Posterior cingulate gyrus (tissue), 11 donors: ENCODE measurements at regions not wholly inside any gene's neighbourhood (a gene's known extent, or its start where the extent isn't known, plus 50 kb on each side); places are given as distances from the start of the nearest gene placed in this dataset.

ENCODE experiments used
- DNase-seq, 10 donors: peaks; one replicate each; pipeline versions ENCODE4 v3.0.0 to v3.0.0-alpha.2; 2020 to 2021; ENCODE audit warnings: mixed read lengths in 3 of 10
- intact Hi-C: fragments of 100-400 bp; cut with DNase I; formaldehyde crosslinking; loops from one replicate; pipeline ENCODE4 v1.15.1; 2023

DNA sequence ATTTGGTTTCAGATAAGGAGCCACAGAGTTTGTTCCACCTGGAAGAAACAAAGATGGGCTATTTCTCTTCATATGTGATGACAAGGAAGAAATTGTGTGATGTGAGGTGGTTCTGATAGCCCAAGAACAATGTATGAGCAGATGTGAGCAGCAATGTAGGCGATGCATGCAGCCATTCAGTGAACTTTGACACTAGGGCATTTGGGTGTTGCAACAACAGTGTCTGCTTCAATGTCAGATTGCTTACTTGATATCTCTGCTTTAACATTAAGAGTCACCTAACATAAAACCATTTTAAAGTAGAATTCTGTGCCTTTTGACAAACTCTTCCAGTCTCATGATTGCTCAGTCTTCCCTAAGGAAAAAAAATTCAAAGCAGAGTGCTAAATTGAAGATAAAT is 865.4 kb downstream of the SLITRK6 start:
- DNase-seq = no peak
- intact Hi-C loops = no loop called here

DNA sequence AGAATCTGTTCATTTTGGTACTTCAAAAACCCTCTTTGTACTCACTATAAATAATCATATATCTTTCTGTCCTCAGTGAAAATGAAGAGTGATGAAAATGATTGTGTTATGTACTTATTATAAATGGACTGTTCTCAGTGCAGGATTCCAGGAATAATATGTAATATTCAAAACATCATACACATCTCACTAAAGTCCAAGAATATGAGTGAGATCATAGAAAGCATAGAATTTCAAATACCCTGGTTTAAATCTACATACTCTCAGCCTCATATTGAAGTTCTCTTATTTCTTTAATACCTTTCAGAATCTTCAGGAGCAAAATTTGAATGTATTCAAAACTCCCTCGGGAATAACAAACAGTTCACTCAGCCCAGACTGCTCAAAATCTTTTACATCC is 868.0 kb downstream of the SLITRK6 start:
- DNase-seq = no peak
- intact Hi-C loops = no loop called here

DNA sequence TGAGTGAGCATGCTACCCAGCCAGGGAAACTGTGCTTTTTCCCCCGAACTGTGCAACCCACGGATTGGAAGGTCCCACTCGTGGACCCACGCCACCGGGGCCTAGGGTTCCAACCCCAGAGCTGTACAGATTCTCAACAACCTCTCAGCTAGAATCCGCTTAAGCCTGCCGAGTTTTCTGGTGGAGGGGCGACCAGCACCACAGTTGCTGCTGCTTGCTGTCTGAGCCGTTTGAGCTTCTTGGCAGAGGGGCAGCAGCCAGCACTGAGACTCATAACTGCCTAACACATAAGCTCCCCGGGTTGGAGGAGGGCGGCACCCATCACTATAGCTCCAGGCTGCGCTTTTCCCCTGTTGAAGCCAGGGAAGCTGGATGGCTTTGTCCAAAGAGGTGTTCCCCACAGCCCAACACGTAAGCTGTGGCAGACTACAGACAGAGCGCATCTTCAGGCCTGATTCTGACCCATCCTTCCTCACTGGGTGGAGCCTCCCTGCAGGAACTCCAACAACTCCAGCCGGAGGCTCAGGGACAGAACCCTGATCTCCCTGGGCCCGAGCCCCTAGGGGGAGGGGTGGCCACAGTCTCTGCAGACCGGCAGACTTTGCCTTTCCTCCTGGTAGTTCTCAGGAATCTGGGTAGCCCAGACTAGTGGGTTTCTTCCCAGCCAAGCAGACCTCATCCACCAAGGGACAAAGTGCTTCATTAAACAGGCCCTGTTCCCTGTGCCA is 871.6 kb downstream of the SLITRK6 start:
- peak in 1 of 10 donors; percentile 60 for DNase-seq
- intact Hi-C loops = no loop called here

DNA sequence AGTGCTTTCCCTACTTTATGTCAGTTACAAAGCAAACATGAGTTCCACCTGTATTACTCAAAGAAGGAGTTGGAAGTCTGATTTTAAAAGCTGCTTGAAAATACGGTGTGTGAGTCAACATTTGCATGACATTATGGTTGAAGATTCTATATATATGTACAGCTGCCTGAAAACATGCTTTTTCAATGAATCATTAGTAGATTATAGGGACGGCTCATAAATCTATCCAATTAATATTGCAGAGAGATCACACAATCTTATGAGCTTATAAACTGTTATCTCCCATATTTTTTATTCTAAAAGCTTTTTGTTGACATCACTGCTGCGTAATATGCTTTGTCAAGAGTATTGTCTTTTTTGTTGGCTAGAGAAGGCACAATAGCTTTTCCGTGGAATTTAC is 873.8 kb downstream of the SLITRK6 start:
- intact Hi-C loops = no loop called here
- DNase-seq = no peak

DNA sequence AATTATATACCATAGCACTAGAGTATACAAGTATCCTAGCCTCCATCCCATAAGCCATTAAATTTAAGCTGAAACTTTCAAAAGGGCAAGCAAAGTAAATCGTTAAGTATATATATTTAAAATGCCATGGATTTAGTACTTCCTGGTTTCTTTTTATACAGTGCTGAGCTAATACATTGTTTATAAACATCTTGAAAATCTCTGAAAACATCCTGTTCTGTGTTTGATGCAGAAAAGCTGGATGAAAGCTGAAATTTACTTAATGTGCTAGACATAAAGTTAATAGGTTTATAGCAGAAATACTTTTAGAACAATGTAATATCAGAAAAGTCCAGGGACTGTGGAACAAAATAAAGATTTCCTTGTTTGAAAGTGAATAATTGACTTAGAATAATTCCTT is 875.4 kb downstream of the SLITRK6 start:
- no peak for DNase-seq

DNA sequence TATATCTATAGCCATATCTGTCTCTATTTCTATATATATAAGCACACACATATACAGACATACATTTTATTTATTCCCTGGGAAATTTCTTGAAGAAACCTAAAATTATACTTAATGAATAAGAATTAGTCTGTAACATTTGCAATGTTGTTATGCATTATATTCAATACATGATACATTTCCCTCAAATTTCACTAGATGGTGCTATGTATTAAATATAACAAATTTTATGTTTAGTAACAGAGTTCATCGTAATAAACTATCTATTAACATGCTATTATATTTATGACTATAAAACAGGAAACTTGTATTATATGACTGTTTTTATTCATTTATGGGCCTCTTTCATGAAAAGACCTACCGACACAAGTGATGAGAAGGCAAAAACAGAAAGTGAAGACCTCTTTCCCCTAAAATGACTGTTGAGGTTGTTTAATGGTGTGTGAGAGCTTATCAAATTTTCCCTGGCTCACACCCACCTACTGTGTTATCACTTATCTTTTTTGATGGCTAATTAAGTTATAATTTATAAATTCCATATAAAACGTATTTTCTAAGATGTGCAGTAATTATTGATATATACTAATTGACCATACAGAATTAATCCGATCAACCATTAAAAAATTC is 881.9 kb downstream of the SLITRK6 start:
- intact Hi-C loops = loop anchor here (1.0 kb wide), 1 partner anchor 889 kb away; no protein-coding TSS in a partner anchor
- no peak for DNase-seq

More for the DNA sequence above, 875.4 kb downstream of the SLITRK6 start:
- intact Hi-C loops = no loop called here

DNA sequence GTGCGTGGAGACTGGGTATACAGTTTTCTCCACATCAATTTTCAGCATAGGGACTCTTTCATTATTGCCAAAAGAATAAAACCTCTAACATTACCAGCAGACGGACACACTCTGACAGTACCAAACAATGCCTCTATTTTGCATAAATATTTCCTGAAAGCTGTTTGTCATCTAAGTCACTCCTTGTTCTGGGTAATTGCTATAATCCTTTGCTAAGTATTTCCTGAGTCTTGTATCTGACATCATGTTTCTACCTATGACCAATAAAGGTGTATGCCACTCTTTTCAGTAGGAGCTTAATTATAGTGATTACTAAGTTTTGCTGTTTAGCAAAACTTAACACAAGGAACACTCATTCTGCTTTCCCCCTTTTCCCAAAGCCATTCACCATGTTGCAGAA is 886.5 kb downstream of the SLITRK6 start:
- DNase-seq = no peak
- intact Hi-C loops = no loop called here

DNA sequence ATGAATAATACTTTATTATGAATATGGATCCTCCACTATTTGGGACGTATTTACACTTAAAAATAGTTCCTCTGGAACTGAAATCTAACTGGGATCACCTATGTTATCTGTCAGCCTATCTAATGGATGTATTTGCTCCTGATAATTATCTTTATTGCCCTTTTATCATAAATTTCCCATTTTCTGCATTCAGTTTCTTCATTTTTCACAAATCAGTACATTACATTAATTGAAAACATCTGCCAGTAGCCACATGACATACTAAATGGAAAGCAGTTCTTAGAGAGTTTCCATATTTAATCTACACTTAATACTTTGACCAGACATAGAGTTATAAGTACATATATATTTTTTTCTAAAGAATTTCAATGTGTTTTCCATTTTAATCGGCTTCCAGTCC is 888.8 kb downstream of the SLITRK6 start:
- intact Hi-C loops = no loop called here
- no peak for DNase-seq

DNA sequence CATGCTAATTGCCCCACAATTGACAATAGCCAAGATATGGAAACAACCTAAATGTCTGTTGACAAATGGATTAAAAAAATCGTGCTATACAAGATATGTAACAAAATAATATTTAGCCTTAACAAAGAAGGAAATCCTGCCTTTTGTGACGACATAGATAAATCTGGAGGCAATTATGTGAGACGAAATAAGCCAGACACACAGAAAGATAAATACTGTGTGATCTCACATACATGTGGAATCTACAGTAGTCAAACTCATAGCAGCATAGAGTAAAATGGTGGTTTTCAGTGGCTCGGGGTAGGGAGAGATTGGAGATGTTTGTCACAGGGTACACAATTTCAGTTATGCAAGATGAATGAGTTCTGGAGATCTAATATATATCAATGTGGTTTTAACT is 895.8 kb downstream of the SLITRK6 start:
- intact Hi-C loops = no loop called here

DNA sequence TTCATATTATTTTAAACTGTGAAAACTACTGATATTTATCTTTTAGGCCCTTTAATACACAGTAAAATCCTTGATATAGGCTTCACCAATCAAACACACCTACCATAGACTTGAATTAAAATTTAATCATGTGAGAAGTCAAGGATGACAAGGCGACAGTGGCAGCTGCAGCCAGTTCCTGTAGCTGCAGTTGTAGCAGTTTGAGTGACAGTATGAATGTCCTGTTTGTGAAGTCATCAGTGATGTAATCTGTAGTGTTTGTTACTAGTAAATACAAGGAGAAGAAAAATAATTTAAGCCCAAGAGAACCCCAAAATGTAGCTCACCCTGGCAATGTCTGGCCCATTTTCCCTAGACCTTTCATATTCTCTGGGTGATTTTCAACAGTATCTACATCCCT is 897.0 kb downstream of the SLITRK6 start:
- intact Hi-C loops = no loop called here
- no peak for DNase-seq

More for the DNA sequence above, 895.8 kb downstream of the SLITRK6 start:
- no peak for DNase-seq

DNA sequence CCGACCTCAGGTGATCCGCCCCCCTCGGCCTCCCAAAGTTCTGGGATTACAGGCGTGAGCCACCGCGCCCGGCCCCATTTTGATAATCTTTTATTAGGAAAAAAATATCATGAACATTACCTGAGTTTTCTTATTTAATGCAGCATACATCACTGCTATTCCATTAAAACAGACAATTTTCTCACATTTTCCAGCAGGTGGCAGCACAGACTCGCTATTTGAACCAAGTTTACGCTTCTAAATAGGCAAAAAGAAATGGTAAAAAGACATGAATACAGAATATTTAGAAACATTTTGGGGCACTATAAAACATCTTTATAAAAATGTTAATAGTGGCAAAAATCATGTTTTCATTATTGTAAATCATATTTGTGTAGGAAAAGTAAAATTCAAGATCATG is 903.1 kb downstream of the SLITRK6 start:
- intact Hi-C loops = loop anchor here (1.0 kb wide), 1 partner anchor 910 kb away; no protein-coding TSS in a partner anchor

DNA sequence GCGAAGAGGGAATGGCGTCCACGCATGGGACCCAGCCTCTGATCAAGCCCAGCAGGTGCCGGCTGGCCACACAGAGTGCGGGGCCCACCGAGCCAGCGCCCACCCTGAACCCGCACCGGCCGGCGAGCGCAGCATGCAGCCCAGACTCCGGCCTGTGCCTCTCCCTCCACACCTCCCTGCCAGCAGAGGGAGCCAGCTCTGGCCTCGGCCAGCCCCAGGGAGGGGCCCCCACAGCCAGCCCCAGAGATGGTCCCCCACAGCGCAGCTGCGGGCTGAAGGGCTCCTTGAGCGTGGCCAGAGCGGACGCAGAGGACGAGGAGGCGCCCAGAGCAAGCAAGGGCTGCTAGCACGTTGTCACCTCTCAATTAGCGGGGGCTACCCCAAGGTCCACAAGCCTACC is 904.5 kb downstream of the SLITRK6 start:
- intact Hi-C loops = no loop called here
- peak in 2 of 10 donors; percentile 65 to 76 for DNase-seq

More for the DNA sequence above, 903.1 kb downstream of the SLITRK6 start:
- peak in 4 of 10 donors; percentile 39 to 50 (median 49) for DNase-seq

DNA sequence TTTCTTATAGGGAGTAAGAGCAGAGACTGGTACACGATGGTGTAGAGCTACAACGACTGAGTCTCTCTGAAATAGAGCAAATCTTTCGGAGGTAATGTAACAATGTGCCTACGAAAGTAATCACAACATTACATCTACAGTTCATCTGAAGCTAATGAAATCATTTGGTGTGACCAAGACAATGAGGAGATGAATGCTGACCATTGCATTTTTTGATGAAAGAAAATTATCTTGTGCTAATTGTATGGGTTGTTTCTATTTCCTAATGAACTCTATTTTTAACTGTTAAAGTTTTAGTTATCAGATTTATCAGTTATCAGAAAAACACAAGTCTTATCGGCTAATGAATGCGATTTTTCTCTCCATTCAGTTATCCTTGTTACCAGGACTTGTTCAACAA is 913.4 kb downstream of the SLITRK6 start:
- intact Hi-C loops = no loop called here
- DNase-seq = no peak

DNA sequence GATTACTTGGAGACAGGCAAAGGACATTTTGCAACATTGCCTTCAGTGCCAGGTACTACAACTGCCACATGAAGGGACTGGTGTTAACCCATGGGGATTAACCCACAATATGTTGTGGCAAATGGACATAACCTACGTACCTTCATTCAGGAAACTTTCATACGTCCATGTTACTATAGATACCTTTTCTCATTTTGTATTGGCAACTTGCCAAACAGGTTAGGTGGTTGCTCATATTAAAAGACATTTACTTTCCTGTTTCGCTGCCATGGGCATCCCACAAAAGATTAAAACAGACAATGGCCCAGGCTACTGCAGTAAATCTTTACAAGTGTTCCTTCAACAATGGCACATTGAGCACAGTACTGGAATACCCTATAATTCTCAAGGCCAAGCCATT is 925.3 kb downstream of the SLITRK6 start:
- intact Hi-C loops = no loop called here
- DNase-seq = no peak

DNA sequence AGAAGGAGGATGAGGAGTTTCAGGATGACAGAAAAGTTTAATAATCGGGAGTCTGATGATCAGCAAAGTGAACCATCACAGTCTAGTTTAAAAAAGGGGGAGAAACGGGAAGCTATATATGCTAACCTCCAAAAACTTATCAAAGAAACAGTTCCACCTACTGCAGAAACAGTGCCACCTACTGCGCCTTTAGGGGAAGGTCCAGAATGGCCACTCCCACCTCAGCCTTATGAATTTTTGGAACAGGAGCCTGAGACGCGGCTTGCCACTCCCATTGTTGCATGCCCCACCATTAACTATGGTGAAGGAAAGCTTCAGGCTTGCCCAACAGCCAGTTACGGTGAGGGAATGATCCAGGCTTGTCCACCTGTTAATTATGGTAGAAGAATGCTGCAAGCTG is 929.0 kb downstream of the SLITRK6 start:
- DNase-seq = no peak
- intact Hi-C loops = no loop called here

DNA sequence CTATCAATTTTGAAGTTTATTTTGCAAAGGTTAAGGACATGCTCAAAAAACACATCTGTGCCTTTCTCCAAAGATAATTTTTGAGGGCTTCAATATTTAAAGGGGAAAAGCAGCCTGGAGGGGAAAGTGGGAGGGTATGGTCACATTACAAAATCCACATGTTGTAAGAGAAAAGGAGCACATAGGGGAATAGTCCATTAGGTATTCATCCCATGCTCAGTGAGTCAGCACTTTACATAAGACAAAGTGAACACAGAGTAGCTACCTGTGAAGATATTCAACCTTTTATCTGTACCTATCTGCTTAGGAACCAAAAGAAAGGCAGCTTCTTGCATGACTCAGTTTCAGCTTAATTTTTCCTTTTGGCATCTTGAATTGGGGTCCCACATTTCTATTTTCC is 932.0 kb downstream of the SLITRK6 start:
- intact Hi-C loops = no loop called here
- DNase-seq = no peak

DNA sequence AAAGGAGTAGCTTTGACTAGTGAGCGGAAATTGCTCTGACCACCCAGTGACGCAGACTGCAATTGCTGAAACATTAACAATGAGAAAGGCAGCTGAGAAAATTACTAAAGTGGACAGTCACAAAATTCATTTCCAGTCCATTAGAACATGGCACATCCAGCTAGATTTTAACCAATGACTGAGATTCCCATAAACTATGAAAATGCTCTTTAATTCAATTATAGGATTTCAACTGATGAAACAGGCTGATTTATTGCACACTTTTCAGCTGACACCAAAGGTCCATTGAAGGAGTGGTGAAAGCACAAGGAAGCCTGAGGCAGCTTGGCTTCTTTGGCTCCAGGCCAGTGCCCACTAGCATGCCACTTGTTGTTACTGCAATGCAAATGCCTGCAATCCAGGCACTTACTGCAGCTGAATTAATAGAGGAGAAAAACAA is 933.4 kb downstream of the SLITRK6 start:
- DNase-seq = peak in 5 of 10 donors; percentile 12 to 84 (median 47)
- intact Hi-C loops = no loop called here

DNA sequence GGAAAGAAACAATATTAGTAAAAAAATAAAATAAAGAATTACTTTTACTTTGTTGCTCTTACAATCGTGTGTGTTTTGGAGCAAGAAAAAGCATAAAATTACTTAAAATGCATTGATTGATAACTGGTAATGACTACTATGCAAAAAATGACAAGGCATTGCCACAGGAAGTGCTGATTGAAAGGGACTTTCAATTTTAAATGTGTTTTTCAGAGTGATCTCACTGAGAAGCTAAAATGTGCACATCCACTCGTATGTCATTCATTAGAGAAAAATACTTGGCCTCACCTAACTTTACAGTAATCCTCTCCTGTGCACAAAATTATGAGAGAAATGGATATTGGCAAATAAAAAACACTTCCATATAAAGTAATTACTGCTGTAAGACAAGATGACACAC is 934.9 kb downstream of the SLITRK6 start:
- intact Hi-C loops = no loop called here
- DNase-seq = no peak

DNA sequence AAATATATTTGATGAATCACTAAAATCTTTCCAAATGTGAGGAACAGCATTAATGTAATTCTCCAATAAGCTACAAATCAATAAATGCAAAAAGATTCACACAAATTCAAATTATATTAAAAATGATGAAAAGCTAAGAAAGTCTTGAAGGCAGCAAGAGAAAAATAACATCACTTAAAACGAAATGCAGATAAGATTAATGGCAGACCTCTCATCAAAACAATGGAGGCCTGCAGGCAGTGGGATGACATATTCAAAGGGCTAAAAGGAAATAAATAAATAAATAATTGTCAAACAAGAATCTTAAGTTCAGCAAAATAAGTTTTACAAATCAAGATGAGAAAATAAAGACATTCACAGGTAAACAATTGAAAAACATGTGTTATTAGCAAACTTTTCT is 952.1 kb downstream of the SLITRK6 start:
- DNase-seq = no peak
- intact Hi-C loops = no loop called here

DNA sequence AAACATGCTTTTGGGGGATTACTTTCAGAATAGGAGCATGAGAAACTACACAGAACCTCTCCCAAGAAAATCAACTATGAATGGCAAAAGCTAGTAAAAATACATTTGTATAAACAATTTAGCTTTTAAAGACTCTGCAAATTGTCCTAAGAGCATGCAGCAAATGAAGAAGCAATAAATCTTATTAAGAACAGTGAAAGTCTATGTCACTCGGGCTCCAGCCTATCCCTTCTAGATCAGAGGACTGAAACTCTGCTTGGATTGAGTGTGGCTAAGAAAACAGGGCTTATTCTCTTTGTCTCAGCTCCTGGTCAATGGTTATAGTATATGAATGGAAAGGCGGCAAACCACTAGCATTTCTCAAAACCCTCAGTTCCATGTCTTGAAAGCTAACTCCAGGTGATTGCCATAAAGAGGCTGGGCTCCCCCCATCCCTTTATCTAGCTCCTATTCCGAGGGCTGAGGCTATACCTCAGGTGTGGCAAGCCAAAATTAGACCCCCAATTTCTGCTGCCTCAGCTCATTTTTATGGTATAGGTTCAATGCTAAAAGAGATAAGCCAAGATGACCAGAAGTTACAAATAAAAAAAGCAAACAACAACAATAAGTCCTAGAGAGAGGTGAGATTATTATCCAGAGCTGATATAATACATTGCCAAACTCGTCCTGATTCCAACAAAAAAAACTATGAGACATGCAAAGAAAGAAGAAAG is 953.2 kb downstream of the SLITRK6 start:
- intact Hi-C loops = no loop called here
- no peak for DNase-seq

DNA sequence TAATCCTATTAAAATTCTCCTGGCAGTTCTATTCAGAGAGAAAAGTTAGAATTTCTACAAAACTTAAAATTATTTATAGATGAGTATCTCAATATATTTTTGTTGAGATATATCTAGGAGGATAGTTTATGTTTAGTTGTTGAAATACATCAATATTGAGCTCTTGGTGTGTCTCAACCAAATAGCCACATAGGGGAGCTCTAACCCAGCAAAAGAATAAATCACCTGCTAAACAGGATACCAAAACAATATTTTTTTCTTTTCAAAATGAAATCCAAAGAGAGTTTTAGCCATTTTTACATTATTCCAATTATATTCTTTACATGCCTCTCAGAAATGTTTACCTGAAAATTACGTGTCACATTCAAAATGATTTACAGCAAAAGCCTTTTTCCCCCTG is 954.7 kb downstream of the SLITRK6 start:
- intact Hi-C loops = no loop called here
- no peak for DNase-seq

DNA sequence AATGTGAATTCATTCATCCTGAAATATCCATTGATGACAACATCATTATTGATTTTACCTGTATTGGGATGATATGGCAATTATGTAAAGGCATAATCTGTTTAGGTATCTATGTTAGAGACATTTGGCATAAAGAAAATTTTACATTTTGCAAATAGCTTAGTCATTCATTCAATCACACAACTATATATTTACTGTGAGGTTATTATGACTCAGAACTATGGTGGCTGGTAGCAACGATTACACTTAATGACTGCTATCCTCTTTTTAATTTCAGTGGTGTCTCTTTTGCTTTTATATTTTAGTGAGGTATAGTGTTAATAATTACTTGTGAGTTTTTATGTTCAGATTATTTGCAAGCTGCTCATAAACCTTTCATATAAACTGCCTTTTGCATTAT is 955.9 kb downstream of the SLITRK6 start:
- intact Hi-C loops = no loop called here

More for the DNA sequence above, 955.9 kb downstream of the SLITRK6 start:
- DNase-seq = no peak
